GM12891 (cell line): ENCODE measurements at regions not wholly inside any gene's neighbourhood (a gene's known extent, or its start where the extent isn't known, plus 50 kb on each side); places are given as distances from the start of the nearest gene placed in this dataset.

Source experiments
- POLR2A ChIP-seq: IDR thresholded peaks from 2 replicates; pipeline ENCODE4 v1.6.1; 2011; ENCODE audit warnings: low read depth, low read length, control low read depth
- POLR2AphosphoS5 ChIP-seq: IDR thresholded peaks from 2 replicates; pipeline ENCODE4 v1.6.1; 2011; ENCODE audit warnings: low read depth, low read length, control low read depth
- POU2F2 ChIP-seq: IDR thresholded peaks from 2 replicates; pipeline ENCODE4 v1.6.1; 2011; ENCODE audit warnings: low read depth, mild to moderate bottlenecking, control low read depth, low read length, moderate library complexity
- TAF1 ChIP-seq: IDR thresholded peaks from 2 replicates; pipeline ENCODE4 v1.6.1; 2011; ENCODE audit warnings: low read depth, low read length, control low read depth

DNA sequence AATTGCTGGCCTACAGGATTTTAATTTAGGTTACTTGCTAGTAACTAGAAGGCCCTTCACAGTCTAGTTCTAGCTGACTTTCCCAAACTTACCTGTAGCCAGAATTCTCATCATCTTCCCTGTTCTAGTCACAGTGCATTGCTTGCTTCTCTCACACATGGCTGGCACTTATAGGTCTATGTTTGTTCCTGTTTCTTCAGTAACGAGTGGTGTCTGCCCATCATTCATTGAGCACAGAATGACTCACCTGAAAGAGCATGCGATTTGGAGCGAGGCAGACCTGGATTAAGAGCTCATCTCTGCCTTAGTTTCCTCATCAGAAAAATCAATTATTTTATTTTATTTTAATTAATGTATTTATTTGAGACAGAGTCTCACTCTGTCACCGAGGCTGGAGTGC is 201.7 kb upstream of the ANK2 start:
- TF ChIP-seq TAF1 (no peak), POLR2AphosphoS5 (no peak), POU2F2 (no peak), POLR2A (no peak)
